K562 (cell line): ENCODE measurements at regions not wholly inside any gene's neighbourhood (a gene's known extent, or its start where the extent isn't known, plus 50 kb on each side); places are given as distances from the start of the nearest gene placed in this dataset.

Experiments
- ATAC-seq: fragments of 200-7000 bp; cut with Tn5 transposase; 3 replicates; pipeline ENCODE4 v1.9.1; 2020; ENCODE audit warnings: moderate library complexity
- BruUV-seq: library from RNA; stranded (reverse); fragments of 400-500 nt; replicated peaks from 2 replicates; lab custom pipeline; 2021; lab: Mats Ljungman, UMichigan
- CTCF ChIA-PET: fragments of 300-600 bp; formaldehyde crosslinking; extraction: SDS; loops from one replicate; lab custom pipeline; 2021; ENCODE audit warnings: low intra/inter-chr PET ratio; lab: Yijun Ruan, JAX
- POLR2A ChIA-PET: fragments of 300-600, 350-650 bp; sonication (Branson Sonifier 250); formaldehyde crosslinking; extraction: SDS; loops from one replicate; lab custom pipeline; 2021; ENCODE audit warnings: antibody characterized with exemption, inconsistent platforms; lab: Yijun Ruan, JAX
- DNase-seq, 4 experiments: peaks; one replicate each; pipeline versions ENCODE4 v3.0.0 to v3.0.0-alpha.2; 2011 to 2018; ENCODE audit warnings: low spot score in 3 of 4, mixed read lengths in 3 of 4; ENCODE audit errors: extremely low read depth in 1 of 4
- FAIRE-seq: peaks from 2 replicates; lab custom pipeline; 2011; peaks lifted over from hg19 to GRCh38; lab: Jason Lieb, UNC
- H2AFZ ChIP-seq: 2 replicates; pipeline ENCODE4 v1.6.0; 2011; ENCODE audit warnings: low read depth, low read length, control low read depth, inconsistent platforms
- H3K27ac ChIP-seq: fragments of 200-600 bp; 3 replicates; pipeline ENCODE4 v1.8.0; 2011; ENCODE audit warnings: low read depth, mild to moderate bottlenecking, control low read depth, inconsistent platforms, low read length, moderate library complexity, mixed read lengths; ENCODE audit errors: extremely low read depth
- H3K27me3 ChIP-seq, 2 experiments: fragments of 300-600 bp in 1 of 2; 2 replicates in 1 of 2; 3 replicates in 1 of 2; pipeline versions ENCODE4 v1.6.0 to v1.8.0; 2011; ENCODE audit warnings: inconsistent platforms in 2 of 2, low read length in 2 of 2, mild to moderate bottlenecking in 1 of 2, mixed read lengths in 1 of 2, moderate library complexity in 1 of 2; ENCODE audit not compliant: control insufficient read depth in 2 of 2, insufficient read depth in 2 of 2
- H3K36me3 ChIP-seq: fragments of 300-600 bp; 3 replicates; pipeline ENCODE4 v1.8.0; 2011; ENCODE audit warnings: mild to moderate bottlenecking, low read length, inconsistent platforms; ENCODE audit not compliant: control insufficient read depth, insufficient read depth
- H3K4me1 ChIP-seq, 2 experiments: fragments of 200-600 bp in 1 of 2; replicated peaks in 1 of 2; 2 replicates in 1 of 2; 3 replicates in 1 of 2; pipeline versions ENCODE4 v1.5.1 to v1.8.0; 2011; ENCODE audit warnings: inconsistent platforms in 2 of 2, low read length in 2 of 2, mild to moderate bottlenecking in 1 of 2, mixed read lengths in 1 of 2, moderate library complexity in 1 of 2; ENCODE audit not compliant: control insufficient read depth in 2 of 2, insufficient read depth in 2 of 2
- H3K4me2 ChIP-seq: 2 replicates; pipeline ENCODE4 v1.6.1; 2011; ENCODE audit warnings: low read length, control low read depth, inconsistent platforms, mixed read lengths; ENCODE audit not compliant: insufficient read depth
- H3K4me3 ChIP-seq: fragments of 200-600 bp; sonication (generic), shearing (Covaris generic); 2 replicates; pipeline ENCODE4 v1.5.1; 2016; ENCODE audit warnings: control low read depth, inconsistent platforms
- H3K79me2 ChIP-seq: fragments of 200-600 bp; 3 replicates; pipeline ENCODE4 v1.8.0; 2011; ENCODE audit warnings: low read length, inconsistent platforms; ENCODE audit not compliant: control insufficient read depth, insufficient read depth
- H3K9ac ChIP-seq, 2 experiments: 2 replicates each; pipeline versions ENCODE4 v1.6.0 to v1.6.1; 2011; ENCODE audit warnings: low read depth in 2 of 2, low read length in 2 of 2, control low read depth in 1 of 2, inconsistent platforms in 1 of 2, mild to moderate bottlenecking in 1 of 2, mixed read lengths in 1 of 2; ENCODE audit not compliant: insufficient read depth in 1 of 2
- H3K9me1 ChIP-seq: one replicate; pipeline ENCODE4 v1.6.0; 2011; ENCODE audit warnings: inconsistent platforms, mild to moderate bottlenecking, low read length, moderate library complexity; ENCODE audit not compliant: control insufficient read depth, insufficient read depth
- H3K9me3 ChIP-seq: replicated peaks from 2 replicates; pipeline ENCODE4 v1.5.1; 2011; ENCODE audit warnings: low read depth, low read length, inconsistent platforms; ENCODE audit not compliant: control insufficient read depth, insufficient read depth
- H4K20me1 ChIP-seq: replicated peaks from 2 replicates; pipeline ENCODE4 v1.6.1; 2011; ENCODE audit warnings: low read length, inconsistent platforms, mixed read lengths; ENCODE audit not compliant: control insufficient read depth, insufficient read depth
- CBX3 ChIP-seq, 2 experiments: IDR thresholded peaks; 1 replicate in 1 of 2; 2 replicates in 1 of 2; pipeline ENCODE4 v1.6.1; 2012; ENCODE audit warnings: inconsistent platforms in 2 of 2, low read length in 2 of 2, borderline replicate concordance in 1 of 2, control low read depth in 1 of 2
- CBX5 ChIP-seq: IDR thresholded peaks from 2 replicates; pipeline ENCODE4 v1.6.1; 2014; ENCODE audit warnings: low read depth, borderline replicate concordance
- FOXA3 ChIP-seq, 2 experiments: fragments of 450-650 bp in 1 of 2; sonication (generic) in 1 of 2; formaldehyde crosslinking; IDR thresholded peaks in 1 of 2; conservative IDR thresholded peaks in 1 of 2; 2 replicates each; pipeline versions ENCODE4 v1.4.0 to v1.8.0; 2020 to 2022; ENCODE audit warnings: mild to moderate bottlenecking in 2 of 2, missing genetic modification reagents in 1 of 2
- NFXL1 ChIP-seq: fragments of 450-650 bp; formaldehyde crosslinking; IDR thresholded peaks from 2 replicates; pipeline ENCODE4 v1.4.0; 2021; ENCODE audit warnings: mild to moderate bottlenecking
- PHF20 ChIP-seq: fragments of 450-650 bp; IDR thresholded peaks from 2 replicates; pipeline ENCODE4 v1.6.1; 2018; ENCODE audit not compliant: partially characterized antibody
- POLR3A ChIP-seq: IDR thresholded peaks from 2 replicates; pipeline ENCODE4 v1.6.1; 2011; ENCODE audit warnings: borderline replicate concordance, mild to moderate bottlenecking, moderate library complexity; ENCODE audit not compliant: insufficient read length, insufficient read depth; ENCODE audit errors: extremely low read depth
- TRIM24 ChIP-seq, 2 experiments: fragments of 450-650 bp; IDR thresholded peaks; 2 replicates each; pipeline ENCODE4 v1.6.1; 2016
- TRIM28 ChIP-seq: fragments of 450-650 bp; IDR thresholded peaks from 2 replicates; pipeline ENCODE4 v1.6.1; 2017
- ZC3H4 ChIP-seq: sonication (generic); formaldehyde crosslinking; IDR thresholded peaks from 2 replicates; pipeline ENCODE4 v1.9.0; 2021; ENCODE audit warnings: missing genetic modification reagents, borderline replicate concordance
- ZNF384 ChIP-seq: IDR thresholded peaks from 2 replicates; pipeline ENCODE4 v1.6.1; 2012; ENCODE audit warnings: low read depth, low read length, improper control_type of control experiment
- ZNF507 ChIP-seq: conservative IDR thresholded peaks from 2 replicates; pipeline ENCODE4 v1.6.1; 2017; ENCODE audit warnings: missing genetic modification characterization, missing compliant biosample characterization
- WGBS: fragments of 100-300 bp; shearing (Covaris generic); methylation state at CpG from one replicate; pipeline ENCODE4 v1.1.6; 2016; ENCODE audit warnings: low coverage, mixed read lengths; ENCODE audit not compliant: insufficient coverage; ENCODE audit errors: missing lambda C conversion rate; 5-methylcytosine and 5-hydroxymethylcytosine counted together
- in situ Hi-C: fragments of 300-500 bp; cut with MboI; formaldehyde crosslinking; loops from 4 replicates; pipeline ENCODE4 v1.15.0; 2018; ENCODE audit warnings: inconsistent platforms, mixed read lengths
- intact Hi-C: fragments of 100-400 bp; cut with micrococcal nuclease; formaldehyde crosslinking; loops from 2 replicates; pipeline ENCODE4 v1.14.2; 2022
- TF ChIP-seq, protein P1 (sequence below): fragments of 450-650 bp; IDR thresholded peaks from 2 replicates; pipeline ENCODE4 v1.6.1; 2014; ENCODE audit warnings: low read depth, mild to moderate bottlenecking, moderate library complexity, borderline replicate concordance

DNA sequence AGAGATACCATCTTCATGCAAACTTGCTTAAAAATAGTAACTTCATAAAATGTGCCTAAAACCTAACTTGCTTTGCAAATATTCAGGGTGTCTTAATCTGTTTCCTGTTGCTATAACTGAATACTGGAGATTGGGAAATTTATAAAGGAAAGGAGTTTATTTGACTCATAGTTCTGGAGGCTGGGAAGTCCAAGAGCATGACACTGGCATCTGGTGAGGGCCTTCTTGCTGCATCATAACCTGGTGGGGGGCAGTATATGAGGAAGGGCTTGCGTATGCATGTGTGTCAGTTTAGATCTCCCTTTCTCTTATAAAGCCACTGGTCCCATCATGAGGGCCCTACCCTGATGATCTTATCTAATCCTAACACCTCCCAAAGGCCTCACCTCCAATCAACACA lies 166.5 kb downstream of the LPIN1 start:
- TF ChIP-seq ZC3H4 = no peak
- TF ChIP-seq, protein P1, sequence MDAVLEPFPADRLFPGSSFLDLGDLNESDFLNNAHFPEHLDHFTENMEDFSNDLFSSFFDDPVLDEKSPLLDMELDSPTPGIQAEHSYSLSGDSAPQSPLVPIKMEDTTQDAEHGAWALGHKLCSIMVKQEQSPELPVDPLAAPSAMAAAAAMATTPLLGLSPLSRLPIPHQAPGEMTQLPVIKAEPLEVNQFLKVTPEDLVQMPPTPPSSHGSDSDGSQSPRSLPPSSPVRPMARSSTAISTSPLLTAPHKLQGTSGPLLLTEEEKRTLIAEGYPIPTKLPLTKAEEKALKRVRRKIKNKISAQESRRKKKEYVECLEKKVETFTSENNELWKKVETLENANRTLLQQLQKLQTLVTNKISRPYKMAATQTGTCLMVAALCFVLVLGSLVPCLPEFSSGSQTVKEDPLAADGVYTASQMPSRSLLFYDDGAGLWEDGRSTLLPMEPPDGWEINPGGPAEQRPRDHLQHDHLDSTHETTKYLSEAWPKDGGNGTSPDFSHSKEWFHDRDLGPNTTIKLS = no peak
- TF ChIP-seq PHF20 = no peak
- no peak for TF ChIP-seq NFXL1
- no peak for TF ChIP-seq ZNF507 (tag)
- no peak for TF ChIP-seq FOXA3 (CRISPR knock-in tag; conservative IDR thresholded peaks at IDR 0.05 in 1 of 2, IDR thresholded peaks at IDR 0.05 in 1 of 2)
- 0 out of 2 replicates have a peak, but pooled peaks have one; percentile 51 for TF ChIP-seq TRIM28
- TF ChIP-seq CBX5 = peak; percentile 76; the same call in 1 of the 2 replicates
- TF ChIP-seq POLR3A = no peak
- TF ChIP-seq ZNF384 = no peak
- 0 out of 4 replicates have a peak, but pooled peaks of 1 of the 2 experiments have one; percentile 27 for TF ChIP-seq TRIM24 (IDR thresholded peaks at IDR 0.05)
- peak in 1 of 2 experiments; percentile 64; a peak in 1 of 3 replicates for TF ChIP-seq CBX3 (IDR thresholded peaks at IDR 0.05; ENCODE audit: borderline replicate concordance in 1 of 2, low read length in 2 of 2)
- Histone ChIP-seq H3K4me2 (no peak overlapping the region), H3K79me2 (no peaks in the 10 kb centered on the region), H3K27me3 (no peaks in the 10 kb centered on the region), H4K20me1 (no peaks in the 10 kb centered on the region), H3K36me3 (no peaks in the 10 kb centered on the region), H3K27ac (no peak overlapping the region), H2AFZ (no peak overlapping the region), H3K9ac (no peak overlapping the region), H3K4me1 (peaks cover 0 to 5% of the 10 kb centered on the region in 2 experiments; a peak in 1 of 5 replicates), H3K4me3 (no peak overlapping the region), H3K9me3 (no peaks in the 10 kb centered on the region; the same call in 1 of the 2 replicates), H3K9me1 (no peaks in the 10 kb centered on the region)
- FAIRE-seq = no peak
- WGBS = 100% methylated on average over 1 of the region's 1 CpG
- ATAC-seq = no peak
- in situ Hi-C loops (no loop called here), intact Hi-C loops (no loop called here)
- no peak for DNase-seq
- CTCF ChIA-PET = no interaction called here
- POLR2A ChIA-PET = no interaction called here
- no TSS peak for BruUV-seq
